ENCODE measurements at regions not wholly inside any gene's neighbourhood (a gene's known extent, or its start where the extent isn't known, plus 50 kb on each side); places are given as distances from the start of the nearest gene placed in this dataset.

GRCh38 chr7:156105337-156106106, 293.3 kb upstream of the SHH start:
- Histone ChIP-seq H3K36me3 (ENCODE audit: low read length) (no peaks in the 10 kb centered on the region), H2AFZ (ENCODE audit: low read depth, low read length, severe bottlenecking) (no peak overlapping the region), H3K79me2 (ENCODE audit: insufficient read depth, low read length) (no peaks in the 10 kb centered on the region), H4K20me1 (ENCODE audit: low read depth, low read length) (no peaks in the 10 kb centered on the region), H3K27me3 (ENCODE audit: low read length) (no peaks in the 10 kb centered on the region), H3K9ac (ENCODE audit: low read length) (no peak overlapping the region), H3F3A (ENCODE audit: insufficient read depth) (no peaks in the 10 kb centered on the region), H3K9me2 (replicated peaks; ENCODE audit: insufficient read depth, low read length) (no peaks in the 10 kb centered on the region), H3K4me2 (ENCODE audit: low read depth, low read length, poor library complexity, severe bottlenecking) (no peak overlapping the region), H3K9me3 (ENCODE audit: insufficient read depth, low read length) (no peaks in the 10 kb centered on the region), H3K27ac (ENCODE audit: low read depth, low read length) (no peak overlapping the region), H3K4me3 (ENCODE audit: insufficient read depth, low read length, poor library complexity, severe bottlenecking) (no peak overlapping the region)
- no peak for TF ChIP-seq EZH2phosphoT487 (conservative IDR thresholded peaks at IDR 0.05; ENCODE audit: low read length)
- no peak for TF ChIP-seq CTCF (IDR thresholded peaks at IDR 0.05; ENCODE audit: insufficient read depth, low read length, poor library complexity, severe bottlenecking)

- H3K27ac ChIP-seq (ENCODE audit: low read depth, low read length), result no peak overlapping the region
- no peaks in the 10 kb centered on the region for H3K27me3 ChIP-seq (ENCODE audit: low read length)
- H3K9ac ChIP-seq (ENCODE audit: low read length), result no peak overlapping the region
- H3K4me2 ChIP-seq (ENCODE audit: low read depth, low read length, poor library complexity, severe bottlenecking), result no peak overlapping the region
- H3K79me2 ChIP-seq (ENCODE audit: insufficient read depth, low read length), result no peaks in the 10 kb centered on the region
- no peaks in the 10 kb centered on the region for H3K36me3 ChIP-seq (ENCODE audit: low read length)
- no peak overlapping the region for H3K4me3 ChIP-seq (ENCODE audit: insufficient read depth, low read length, poor library complexity, severe bottlenecking)
- no peaks in the 10 kb centered on the region for H3K9me2 ChIP-seq (replicated peaks; ENCODE audit: insufficient read depth, low read length)
- H3F3A ChIP-seq (ENCODE audit: insufficient read depth), result no peaks in the 10 kb centered on the region
- TF ChIP-seq CTCF (IDR thresholded peaks at IDR 0.05; ENCODE audit: insufficient read depth, low read length, poor library complexity, severe bottlenecking) (no peak), EZH2phosphoT487 (conservative IDR thresholded peaks at IDR 0.05; ENCODE audit: low read length) (no peak)
- no peaks in the 10 kb centered on the region for H4K20me1 ChIP-seq (ENCODE audit: low read depth, low read length)
- H2AFZ ChIP-seq (ENCODE audit: low read depth, low read length, severe bottlenecking), result no peak overlapping the region
- no peaks in the 10 kb centered on the region for H3K9me3 ChIP-seq (ENCODE audit: insufficient read depth, low read length)
Measured at GRCh38 chr7:156104501-156105336, 292.5 kb upstream of the SHH start.

- Histone ChIP-seq H3F3A (ENCODE audit: insufficient read depth) (no peaks in the 10 kb centered on the region), H3K4me2 (ENCODE audit: low read depth, low read length, poor library complexity, severe bottlenecking) (no peak overlapping the region), H3K79me2 (ENCODE audit: insufficient read depth, low read length) (no peaks in the 10 kb centered on the region), H3K4me3 (ENCODE audit: insufficient read depth, low read length, poor library complexity, severe bottlenecking) (no peak overlapping the region), H3K9ac (ENCODE audit: low read length) (no peak overlapping the region), H3K27me3 (ENCODE audit: low read length) (no peaks in the 10 kb centered on the region), H2AFZ (ENCODE audit: low read depth, low read length, severe bottlenecking) (no peak overlapping the region), H3K9me2 (replicated peaks; ENCODE audit: insufficient read depth, low read length) (no peaks in the 10 kb centered on the region), H3K27ac (ENCODE audit: low read depth, low read length) (no peak overlapping the region), H3K36me3 (ENCODE audit: low read length) (no peaks in the 10 kb centered on the region), H3K9me3 (ENCODE audit: insufficient read depth, low read length) (no peaks in the 10 kb centered on the region), H4K20me1 (ENCODE audit: low read depth, low read length) (no peaks in the 10 kb centered on the region)
- TF ChIP-seq EZH2phosphoT487 (conservative IDR thresholded peaks at IDR 0.05; ENCODE audit: low read length) (no peak), CTCF (IDR thresholded peaks at IDR 0.05; ENCODE audit: insufficient read depth, low read length, poor library complexity, severe bottlenecking) (no peak)
Measured at GRCh38 chr7:156102267-156102666, 290.0 kb upstream of the SHH start.
